Glutamatergic neuron (in vitro differentiated cells): ENCODE measurements at regions not wholly inside any gene's neighbourhood (a gene's known extent, or its start where the extent isn't known, plus 50 kb on each side); places are given as distances from the start of the nearest gene placed in this dataset.

Source experiments
- DNase-seq: peaks from one replicate; pipeline ENCODE4 v3.0.0; 2022
- H3K27ac Mint-ChIP-seq: one replicate; pipeline ENCODE4 v1.8.0; 2020; ENCODE audit warnings: mild to moderate bottlenecking, mixed read lengths, inconsistent platforms; ENCODE audit not compliant: unreplicated experiment
- H3K27me3 Mint-ChIP-seq: one replicate; pipeline ENCODE4 v1.8.0; 2020; ENCODE audit warnings: mild to moderate bottlenecking, moderate library complexity, mixed read lengths, inconsistent platforms; ENCODE audit not compliant: unreplicated experiment
- H3K36me3 Mint-ChIP-seq: one replicate; pipeline ENCODE4 v1.8.0; 2020; ENCODE audit warnings: mild to moderate bottlenecking, mixed read lengths, inconsistent platforms; ENCODE audit not compliant: unreplicated experiment
- H3K4me1 Mint-ChIP-seq: one replicate; pipeline ENCODE4 v1.8.0; 2020; ENCODE audit warnings: mild to moderate bottlenecking, low read depth, mixed read lengths, inconsistent platforms; ENCODE audit not compliant: unreplicated experiment
- H3K4me3 Mint-ChIP-seq: one replicate; pipeline ENCODE4 v1.8.0; 2020; ENCODE audit warnings: mild to moderate bottlenecking, mixed read lengths, inconsistent platforms; ENCODE audit not compliant: unreplicated experiment
- H3K9me3 Mint-ChIP-seq: one replicate; pipeline ENCODE4 v1.8.0; 2020; ENCODE audit warnings: mild to moderate bottlenecking, moderate library complexity, mixed read lengths, inconsistent platforms; ENCODE audit not compliant: unreplicated experiment
- CTCF ChIP-seq: fragments of 200-600 bp; sonication (generic); IDR thresholded peaks from one replicate; pipeline ENCODE4 v1.5.0; 2021; ENCODE audit not compliant: partially characterized antibody, unreplicated experiment

GRCh38 chr5:72557167-72558045 is 50.2 kb upstream of the ZNF366 start:
- peaks cover 45% of the 10 kb centered on the region for H3K4me1 Mint-ChIP-seq
- TF ChIP-seq CTCF, result no peak
- no peaks in the 10 kb centered on the region for H3K36me3 Mint-ChIP-seq
- H3K4me3 Mint-ChIP-seq, result peak overlapping the region; percentile 35
- DNase-seq, result no peak
- peak overlapping the region; percentile 69 for H3K27ac Mint-ChIP-seq
- peaks cover 6% of the 10 kb centered on the region for H3K27me3 Mint-ChIP-seq
- H3K9me3 Mint-ChIP-seq, result peaks cover 13% of the 10 kb centered on the region
